ENCODE measurements at regions not wholly inside any gene's neighbourhood (a gene's known extent, or its start where the extent isn't known, plus 50 kb on each side); places are given as distances from the start of the nearest gene placed in this dataset.

GRCh38 chr18:78393086-78393862 lies 586.3 kb upstream of the SALL3 start:
- no peak for DNase-seq
- ATAC-seq: no peak
- H3K27me3 Mint-ChIP-seq: no peaks in the 10 kb centered on the region
- no peak overlapping the region for H3K4me3 Mint-ChIP-seq
- no peak overlapping the region for H3K27ac Mint-ChIP-seq
- peaks cover 5% of the 10 kb centered on the region for H3K9me3 Mint-ChIP-seq
- H3K4me1 Mint-ChIP-seq: no peaks in the 10 kb centered on the region
- no peaks in the 10 kb centered on the region for H3K36me3 Mint-ChIP-seq (ENCODE audit: low read depth)

- no peak for DNase-seq
- no peak overlapping the region for H3K4me3 Mint-ChIP-seq
- H3K4me1 Mint-ChIP-seq: no peaks in the 10 kb centered on the region
- H3K9me3 Mint-ChIP-seq: no peaks in the 10 kb centered on the region
- no peak overlapping the region for H3K27ac Mint-ChIP-seq
- H3K36me3 Mint-ChIP-seq (ENCODE audit: low read depth): no peaks in the 10 kb centered on the region
- H3K27me3 Mint-ChIP-seq: no peaks in the 10 kb centered on the region
- ATAC-seq: no peak
Measured at GRCh38 chr18:78396077-78396476, 583.5 kb upstream of the SALL3 start.

- no peaks in the 10 kb centered on the region for H3K27me3 Mint-ChIP-seq
- H3K36me3 Mint-ChIP-seq (ENCODE audit: low read depth): no peaks in the 10 kb centered on the region
- ATAC-seq: no peak
- no peaks in the 10 kb centered on the region for H3K9me3 Mint-ChIP-seq
- H3K4me1 Mint-ChIP-seq: no peaks in the 10 kb centered on the region
- no peak for DNase-seq
- H3K27ac Mint-ChIP-seq: no peak overlapping the region
- H3K4me3 Mint-ChIP-seq: no peak overlapping the region
Measured at GRCh38 chr18:78396756-78397155, 582.9 kb upstream of the SALL3 start.

- no peak overlapping the region for H3K27ac Mint-ChIP-seq
- H3K27me3 Mint-ChIP-seq: no peaks in the 10 kb centered on the region
- no peak overlapping the region for H3K4me3 Mint-ChIP-seq
Measured at GRCh38 chr18:78399992-78400503, 579.6 kb upstream of the SALL3 start.

GRCh38 chr18:78402440-78402839 lies 577.2 kb upstream of the SALL3 start:
- no peaks in the 10 kb centered on the region for H3K9me3 Mint-ChIP-seq
- no peak for DNase-seq
- peaks cover 2% of the 10 kb centered on the region for H3K4me1 Mint-ChIP-seq
- no peaks in the 10 kb centered on the region for H3K36me3 Mint-ChIP-seq (ENCODE audit: low read depth)
- no peak overlapping the region for H3K4me3 Mint-ChIP-seq
- H3K27ac Mint-ChIP-seq: no peak overlapping the region
- peaks cover 2% of the 10 kb centered on the region for H3K27me3 Mint-ChIP-seq
- no peak for ATAC-seq

More at GRCh38 chr18:78399992-78400503, 579.6 kb upstream of the SALL3 start:
- H3K36me3 Mint-ChIP-seq (ENCODE audit: low read depth): no peaks in the 10 kb centered on the region
- DNase-seq: no peak
- no peak for ATAC-seq
- no peaks in the 10 kb centered on the region for H3K4me1 Mint-ChIP-seq
- no peaks in the 10 kb centered on the region for H3K9me3 Mint-ChIP-seq

- Mint-ChIP-seq H3K4me1 (peaks cover 4% of the 10 kb centered on the region), H3K27me3 (peaks cover 3% of the 10 kb centered on the region), H3K27ac (no peak overlapping the region), H3K9me3 (no peaks in the 10 kb centered on the region), H3K36me3 (ENCODE audit: low read depth) (no peaks in the 10 kb centered on the region), H3K4me3 (no peak overlapping the region)
- ATAC-seq: no peak
- no peak for DNase-seq
Measured at GRCh38 chr18:78402966-78403365, 576.7 kb upstream of the SALL3 start.

- Mint-ChIP-seq H3K36me3 (ENCODE audit: low read depth) (no peaks in the 10 kb centered on the region), H3K9me3 (no peaks in the 10 kb centered on the region), H3K27me3 (peaks cover 6% of the 10 kb centered on the region), H3K4me3 (no peak overlapping the region), H3K4me1 (peaks cover 5% of the 10 kb centered on the region), H3K27ac (no peak overlapping the region)
- DNase-seq (no peak), ATAC-seq (no peak)
Measured at GRCh38 chr18:78403371-78403770, 576.2 kb upstream of the SALL3 start.

GRCh38 chr18:78405763-78406162 lies 573.9 kb upstream of the SALL3 start:
- DNase-seq: no peak
- no peak overlapping the region for H3K4me3 Mint-ChIP-seq
- H3K27ac Mint-ChIP-seq: no peak overlapping the region
- H3K9me3 Mint-ChIP-seq: no peaks in the 10 kb centered on the region
- ATAC-seq: no peak
- peaks cover 5% of the 10 kb centered on the region for H3K4me1 Mint-ChIP-seq
- H3K36me3 Mint-ChIP-seq (ENCODE audit: low read depth): no peaks in the 10 kb centered on the region
- H3K27me3 Mint-ChIP-seq: peaks cover 6% of the 10 kb centered on the region

GRCh38 chr18:78406743-78407465 lies 572.7 kb upstream of the SALL3 start:
- Mint-ChIP-seq H3K4me3 (no peak overlapping the region), H3K36me3 (ENCODE audit: low read depth) (no peaks in the 10 kb centered on the region), H3K4me1 (peaks cover 5% of the 10 kb centered on the region), H3K9me3 (no peaks in the 10 kb centered on the region), H3K27ac (no peak overlapping the region), H3K27me3 (peaks cover 6% of the 10 kb centered on the region)
- ATAC-seq (no peak), DNase-seq (no peak)

- H3K9me3 Mint-ChIP-seq: no peaks in the 10 kb centered on the region
- H3K27me3 Mint-ChIP-seq: peaks cover 6% of the 10 kb centered on the region
- H3K4me1 Mint-ChIP-seq: peaks cover 5% of the 10 kb centered on the region
- ATAC-seq (no peak), DNase-seq (no peak)
- no peaks in the 10 kb centered on the region for H3K36me3 Mint-ChIP-seq (ENCODE audit: low read depth)
- no peak overlapping the region for H3K4me3 Mint-ChIP-seq
- no peak overlapping the region for H3K27ac Mint-ChIP-seq
Measured at GRCh38 chr18:78407466-78407844, 572.2 kb upstream of the SALL3 start.

- Mint-ChIP-seq H3K36me3 (ENCODE audit: low read depth) (no peaks in the 10 kb centered on the region), H3K27me3 (peaks cover 6% of the 10 kb centered on the region), H3K9me3 (no peaks in the 10 kb centered on the region), H3K4me1 (peaks cover 5% of the 10 kb centered on the region), H3K4me3 (no peak overlapping the region), H3K27ac (no peak overlapping the region)
- ATAC-seq (no peak), DNase-seq (no peak)
Measured at GRCh38 chr18:78408623-78409022, 571.0 kb upstream of the SALL3 start.

GRCh38 chr18:78410094-78410786 lies 569.4 kb upstream of the SALL3 start:
- H3K9me3 Mint-ChIP-seq: no peaks in the 10 kb centered on the region
- H3K4me3 Mint-ChIP-seq: no peak overlapping the region
- H3K4me1 Mint-ChIP-seq: peaks cover 5% of the 10 kb centered on the region
- no peak for DNase-seq
- no peak for ATAC-seq
- peaks cover 6% of the 10 kb centered on the region for H3K27me3 Mint-ChIP-seq
- H3K36me3 Mint-ChIP-seq (ENCODE audit: low read depth): no peaks in the 10 kb centered on the region
- H3K27ac Mint-ChIP-seq: no peak overlapping the region

- H3K36me3 Mint-ChIP-seq (ENCODE audit: low read depth): no peaks in the 10 kb centered on the region
- DNase-seq (no peak), ATAC-seq (no peak)
- no peak overlapping the region for H3K4me3 Mint-ChIP-seq
- H3K27ac Mint-ChIP-seq: no peak overlapping the region
- H3K4me1 Mint-ChIP-seq: peaks cover 5% of the 10 kb centered on the region
- no peaks in the 10 kb centered on the region for H3K9me3 Mint-ChIP-seq
- H3K27me3 Mint-ChIP-seq: peaks cover 3% of the 10 kb centered on the region
Measured at GRCh38 chr18:78411539-78411938, 568.1 kb upstream of the SALL3 start.

- H3K36me3 Mint-ChIP-seq (ENCODE audit: low read depth): no peaks in the 10 kb centered on the region
- H3K4me3 Mint-ChIP-seq: no peak overlapping the region
- DNase-seq (no peak), ATAC-seq (no peak)
- no peaks in the 10 kb centered on the region for H3K4me1 Mint-ChIP-seq
- no peak overlapping the region for H3K27ac Mint-ChIP-seq
- no peaks in the 10 kb centered on the region for H3K9me3 Mint-ChIP-seq
- H3K27me3 Mint-ChIP-seq: no peaks in the 10 kb centered on the region
Measured at GRCh38 chr18:78414302-78414701, 565.3 kb upstream of the SALL3 start.

- Mint-ChIP-seq H3K27ac (no peak overlapping the region), H3K9me3 (no peaks in the 10 kb centered on the region), H3K27me3 (no peaks in the 10 kb centered on the region), H3K4me1 (no peaks in the 10 kb centered on the region), H3K4me3 (no peak overlapping the region), H3K36me3 (ENCODE audit: low read depth) (no peaks in the 10 kb centered on the region)
- ATAC-seq: no peak
- no peak for DNase-seq
Measured at GRCh38 chr18:78416853-78417252, 562.8 kb upstream of the SALL3 start.
